H9 (cell line): ENCODE measurements at regions not wholly inside any gene's neighbourhood (a gene's known extent, or its start where the extent isn't known, plus 50 kb on each side); places are given as distances from the start of the nearest gene placed in this dataset.

Experiments
- DNase-seq: peaks from one replicate; pipeline ENCODE4 v3.0.0-alpha.2; 2017
- H2AFZ ChIP-seq: one replicate; pipeline ENCODE4 v1.6.1; 2013; ENCODE audit warnings: mild to moderate bottlenecking, low read length, control low read depth, moderate library complexity
- H2AK5ac ChIP-seq: 2 replicates; pipeline ENCODE4 v1.6.1; 2013; ENCODE audit warnings: low read length, control low read depth, mixed read lengths; ENCODE audit not compliant: insufficient read length
- H2BK120ac ChIP-seq: one replicate; pipeline ENCODE4 v1.6.1; 2013; ENCODE audit warnings: low read depth, mild to moderate bottlenecking, low read length, control low read depth, inconsistent platforms; ENCODE audit not compliant: poor library complexity, severe bottlenecking
- H2BK12ac ChIP-seq: 2 replicates; pipeline ENCODE4 v1.6.1; 2013; ENCODE audit warnings: low read length, control low read depth, mixed read lengths, low read depth; ENCODE audit not compliant: insufficient read length
- H2BK15ac ChIP-seq: 2 replicates; pipeline ENCODE4 v1.6.1; 2013; ENCODE audit warnings: low read depth, low read length, control low read depth
- H2BK20ac ChIP-seq: one replicate; pipeline ENCODE4 v1.6.1; 2013; ENCODE audit warnings: low read depth, mild to moderate bottlenecking, low read length, control low read depth, inconsistent platforms; ENCODE audit not compliant: poor library complexity, severe bottlenecking
- H2BK5ac ChIP-seq: 2 replicates; pipeline ENCODE4 v1.6.1; 2013; ENCODE audit warnings: low read length, control low read depth, mixed read lengths; ENCODE audit not compliant: insufficient read length
- H3K14ac ChIP-seq: 2 replicates; pipeline ENCODE4 v1.6.1; 2013; ENCODE audit warnings: low read length, control low read depth; ENCODE audit not compliant: insufficient read depth
- H3K18ac ChIP-seq: 2 replicates; pipeline ENCODE4 v1.6.1; 2013; ENCODE audit warnings: low read depth, mild to moderate bottlenecking, mixed read lengths, low read length, control low read depth; ENCODE audit not compliant: insufficient read length
- H3K23ac ChIP-seq: 2 replicates; pipeline ENCODE4 v1.6.1; 2013; ENCODE audit warnings: low read length, control low read depth, mixed read lengths, low read depth; ENCODE audit not compliant: insufficient read length
- H3K23me2 ChIP-seq: 2 replicates; pipeline ENCODE4 v1.6.1; 2013; ENCODE audit warnings: low read depth, mild to moderate bottlenecking, mixed read lengths, low read length, control low read depth; ENCODE audit not compliant: insufficient read length, poor library complexity, severe bottlenecking
- H3K27ac ChIP-seq: 2 replicates; pipeline ENCODE4 v1.5.1; 2013; ENCODE audit warnings: low read length, control low read depth, mixed read lengths, low read depth; ENCODE audit not compliant: insufficient read length
- H3K27me3 ChIP-seq: 2 replicates; pipeline ENCODE4 v1.6.1; 2013; ENCODE audit warnings: low read length, control low read depth, inconsistent platforms; ENCODE audit not compliant: insufficient read depth
- H3K4ac ChIP-seq: 2 replicates; pipeline ENCODE4 v1.6.1; 2013; ENCODE audit warnings: low read depth, mild to moderate bottlenecking, control low read depth, inconsistent platforms, low read length, moderate library complexity
- H3K4me1 ChIP-seq: 2 replicates; pipeline ENCODE4 v1.6.1; 2013; ENCODE audit warnings: low read length, control low read depth, inconsistent platforms; ENCODE audit not compliant: insufficient read depth
- H3K4me2 ChIP-seq: 2 replicates; pipeline ENCODE4 v1.6.1; 2013; ENCODE audit warnings: low read length, control low read depth, mixed read lengths; ENCODE audit not compliant: insufficient read length, insufficient read depth
- H3K56ac ChIP-seq: 2 replicates; pipeline ENCODE4 v1.6.1; 2013; ENCODE audit warnings: low read depth, mild to moderate bottlenecking, mixed read lengths, low read length, control low read depth; ENCODE audit not compliant: insufficient read length
- H3K79me1 ChIP-seq: 2 replicates; pipeline ENCODE4 v1.6.1; 2013; ENCODE audit warnings: low read depth, mild to moderate bottlenecking, moderate library complexity, low read length, control low read depth, inconsistent platforms; ENCODE audit not compliant: insufficient read depth, poor library complexity, severe bottlenecking
- H3K79me2 ChIP-seq: 2 replicates; pipeline ENCODE4 v1.6.1; 2013; ENCODE audit warnings: low read length, control low read depth, inconsistent platforms; ENCODE audit not compliant: insufficient read depth
- H3K9ac ChIP-seq: 2 replicates; pipeline ENCODE4 v1.6.1; 2013; ENCODE audit warnings: low read length, control low read depth, mixed read lengths; ENCODE audit not compliant: insufficient read length; ENCODE audit errors: extremely low read depth
- H3K9me3 ChIP-seq: one replicate; pipeline ENCODE4 v1.6.1; 2013; ENCODE audit warnings: low read depth, low read length, inconsistent platforms; ENCODE audit not compliant: control insufficient read depth
- H3T11ph ChIP-seq: one replicate; pipeline ENCODE4 v1.6.1; 2013; ENCODE audit warnings: mild to moderate bottlenecking, low read length, control low read depth, inconsistent platforms
- H4K20me1 ChIP-seq: one replicate; pipeline ENCODE4 v1.6.1; 2013; ENCODE audit not compliant: control insufficient read depth, insufficient read length, insufficient read depth
- H4K5ac ChIP-seq: 2 replicates; pipeline ENCODE4 v1.6.1; 2013; ENCODE audit warnings: low read depth, mild to moderate bottlenecking, mixed read lengths, low read length, control low read depth; ENCODE audit not compliant: insufficient read length
- H4K8ac ChIP-seq: replicated peaks from 2 replicates; pipeline ENCODE4 v1.6.1; 2013; ENCODE audit warnings: low read length, control low read depth, mixed read lengths, low read depth; ENCODE audit not compliant: insufficient read length
- H4K91ac ChIP-seq: 2 replicates; pipeline ENCODE4 v1.6.1; 2013; ENCODE audit warnings: low read depth, mild to moderate bottlenecking, moderate library complexity, mixed read lengths, low read length, control low read depth; ENCODE audit not compliant: insufficient read length
- H3K27ac Mint-ChIP-seq, 3 experiments: 2 replicates in 2 of 3; 3 replicates in 1 of 3; pipeline ENCODE4 v1.8.0; 2020 to 2021; ENCODE audit warnings: mixed read lengths in 3 of 3, mild to moderate bottlenecking in 1 of 3, moderate library complexity in 1 of 3
- H3K27me3 Mint-ChIP-seq: 2 replicates; pipeline ENCODE4 v1.8.0; 2021; ENCODE audit warnings: low read depth, mild to moderate bottlenecking, moderate library complexity, mixed read lengths
- H3K36me3 Mint-ChIP-seq, 3 experiments: 2 replicates in 2 of 3; 3 replicates in 1 of 3; pipeline ENCODE4 v1.8.0; 2020 to 2021; ENCODE audit warnings: low read depth in 3 of 3, mixed read lengths in 3 of 3; ENCODE audit not compliant: insufficient read depth in 1 of 3
- H3K4me1 Mint-ChIP-seq, 2 experiments: 2 replicates each; pipeline ENCODE4 v1.8.0; 2020; ENCODE audit warnings: mixed read lengths in 2 of 2
- H3K4me3 Mint-ChIP-seq, 2 experiments: 2 replicates in 1 of 2; 3 replicates in 1 of 2; pipeline ENCODE4 v1.8.0; 2020 to 2021; ENCODE audit warnings: mild to moderate bottlenecking in 2 of 2, mixed read lengths in 2 of 2, moderate library complexity in 1 of 2
- H3K9me3 Mint-ChIP-seq, 2 experiments: 2 replicates in 1 of 2; 3 replicates in 1 of 2; pipeline ENCODE4 v1.8.0; 2020; ENCODE audit warnings: mild to moderate bottlenecking in 2 of 2, mixed read lengths in 2 of 2, moderate library complexity in 1 of 2
- CTCF ChIP-seq: fragments of 200-600 bp; sonication (generic); conservative IDR thresholded peaks from 3 replicates; pipeline ENCODE4 v1.8.0; 2021; ENCODE audit warnings: antibody characterized with exemption, mild to moderate bottlenecking
- WGBS: extraction: QIAGEN DNeasy Blood & Tissue Kit; methylation state at CpG from one replicate; pipeline ENCODE4 v1.1.7; 2013; ENCODE audit warnings: missing lambda C conversion rate, low lambda C conversion rate, mixed read lengths; ENCODE audit not compliant: insufficient read length; ENCODE audit errors: extremely low coverage; 5-methylcytosine and 5-hydroxymethylcytosine counted together

GRCh38 chr4:141464366-141464765 is 172.0 kb upstream of the IL15 start:
- no peak overlapping the region for H3K18ac ChIP-seq
- no peak for TF ChIP-seq CTCF
- H3K27ac Mint-ChIP-seq: no peak overlapping the region
- no peak overlapping the region for H2AK5ac ChIP-seq
- no peaks in the 10 kb centered on the region for H3K36me3 Mint-ChIP-seq
- no peak overlapping the region for H2BK5ac ChIP-seq
- H3K9me3 Mint-ChIP-seq: no peaks in the 10 kb centered on the region
- no peaks in the 10 kb centered on the region for H3K27me3 Mint-ChIP-seq
- H3K79me2 ChIP-seq: no peaks in the 10 kb centered on the region
- H4K91ac ChIP-seq: no peak overlapping the region
- no peak overlapping the region for H3K4ac ChIP-seq
- H3K14ac ChIP-seq: no peak overlapping the region
- WGBS: no CpG with 5 or more reads among the region's 1 CpG
- no peaks in the 10 kb centered on the region for H3K23me2 ChIP-seq
- no peak overlapping the region for H3K27ac ChIP-seq
- H2BK12ac ChIP-seq: no peak overlapping the region
- no peak overlapping the region for H4K8ac ChIP-seq
- H3K4me3 Mint-ChIP-seq: no peak overlapping the region
- no peak overlapping the region for H3K56ac ChIP-seq
- no peak overlapping the region for H2AFZ ChIP-seq
- no peaks in the 10 kb centered on the region for H4K20me1 ChIP-seq
- H3K4me1 Mint-ChIP-seq: no peaks in the 10 kb centered on the region
- no peak overlapping the region for H2BK20ac ChIP-seq
- H3K9me3 ChIP-seq: no peaks in the 10 kb centered on the region
- no peak overlapping the region for H3K4me2 ChIP-seq
- DNase-seq: no peak
- H2BK15ac ChIP-seq: no peak overlapping the region
- H3K4me1 ChIP-seq: no peaks in the 10 kb centered on the region
- no peak overlapping the region for H4K5ac ChIP-seq
- no peaks in the 10 kb centered on the region for H3K27me3 ChIP-seq
- no peak overlapping the region for H3K23ac ChIP-seq
- H3T11ph ChIP-seq: no peak overlapping the region
- H3K79me1 ChIP-seq: no peaks in the 10 kb centered on the region
- no peak overlapping the region for H3K9ac ChIP-seq
- no peak overlapping the region for H2BK120ac ChIP-seq
